Fibroblast of gingiva (primary cell): ENCODE measurements at regions not wholly inside any gene's neighbourhood (a gene's known extent, or its start where the extent isn't known, plus 50 kb on each side); places are given as distances from the start of the nearest gene placed in this dataset.
"Not testable (repeated sequence)": the region's sequence is repeated elsewhere in the genome, so short reads cannot be mapped to it uniquely, and the experiment has no call there.

ENCODE experiments used
- DNase-seq: peaks from one replicate; pipeline ENCODE4 v3.0.0-alpha.2; 2011; ENCODE audit warnings: low read depth

GRCh38 chr7:156014808-156015207 lies 202.5 kb upstream of the SHH start:
- no peak for DNase-seq

DNA sequence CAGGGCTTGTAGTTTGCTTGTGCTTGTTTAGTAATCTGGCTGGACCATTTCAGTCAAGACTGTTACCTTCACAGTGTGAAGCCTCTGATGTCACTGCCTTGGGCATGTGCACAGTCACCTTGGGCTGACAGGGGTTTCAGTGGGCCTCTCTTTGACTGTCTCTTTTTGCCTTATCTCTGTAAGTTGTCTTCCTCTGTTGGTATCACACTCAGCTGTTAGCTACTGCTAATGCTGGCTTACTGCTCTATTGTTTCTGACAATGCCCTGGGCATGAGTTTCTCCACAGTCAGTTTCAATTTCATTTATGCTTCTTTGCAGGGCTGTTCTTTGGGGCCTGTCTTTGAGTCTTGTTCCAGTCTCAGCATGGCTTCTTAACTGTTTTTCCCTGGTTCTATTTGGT lies 201.9 kb upstream of the SHH start:
- DNase-seq: no peak

DNA sequence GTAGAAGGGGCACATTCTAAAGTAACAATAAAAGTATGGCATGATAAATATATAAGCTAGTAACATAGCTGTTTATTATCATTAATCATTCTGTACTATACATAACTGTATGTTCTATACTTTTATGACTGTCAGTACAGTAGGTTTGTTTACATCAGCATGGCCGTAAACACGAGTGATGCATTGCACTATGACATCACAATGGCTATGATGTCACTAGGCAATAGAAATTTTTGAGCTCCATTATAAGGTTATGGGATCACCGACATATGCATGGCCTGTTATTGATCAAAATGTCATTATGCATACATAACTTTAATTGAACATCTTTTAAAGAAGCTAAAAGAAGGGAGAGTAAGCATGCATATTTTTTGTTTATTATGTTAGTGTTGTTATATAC lies 200.1 kb upstream of the SHH start:
- DNase-seq: no peak

GRCh38 chr7:156009569-156009968 lies 197.3 kb upstream of the SHH start:
- no peak for DNase-seq

DNA sequence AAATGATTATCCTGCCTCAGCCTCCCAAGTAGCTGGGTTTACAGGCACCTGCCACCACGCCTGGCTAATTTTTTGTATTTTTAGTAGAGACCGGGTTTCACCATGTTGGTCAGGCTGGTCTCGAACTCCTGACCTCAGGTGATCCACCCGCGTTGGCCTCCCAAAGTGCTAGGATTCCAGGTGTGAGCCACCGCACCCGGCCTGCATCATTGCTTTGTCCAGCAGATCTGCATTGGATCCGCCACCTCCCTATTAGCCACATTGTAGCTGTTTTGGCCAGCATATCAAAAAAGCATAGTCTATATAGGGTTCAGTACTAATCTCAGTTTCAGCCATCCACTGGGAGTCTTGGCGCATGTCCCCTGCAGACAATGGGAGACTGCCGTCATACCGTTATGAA lies 194.6 kb upstream of the SHH start:
- DNase-seq: not testable (repeated sequence)

- no peak for DNase-seq
These were observed 193.8 kb upstream of the SHH start for GRCh38 chr7:156006024-156006423.

- DNase-seq: no peak
These were observed 193.0 kb upstream of the SHH start for GRCh38 chr7:156005202-156005691.

- DNase-seq: no peak
These were observed 192.3 kb upstream of the SHH start for GRCh38 chr7:156004265-156005201.

- no peak for DNase-seq
These were observed 191.2 kb upstream of the SHH start for GRCh38 chr7:156003220-156004162.

DNA sequence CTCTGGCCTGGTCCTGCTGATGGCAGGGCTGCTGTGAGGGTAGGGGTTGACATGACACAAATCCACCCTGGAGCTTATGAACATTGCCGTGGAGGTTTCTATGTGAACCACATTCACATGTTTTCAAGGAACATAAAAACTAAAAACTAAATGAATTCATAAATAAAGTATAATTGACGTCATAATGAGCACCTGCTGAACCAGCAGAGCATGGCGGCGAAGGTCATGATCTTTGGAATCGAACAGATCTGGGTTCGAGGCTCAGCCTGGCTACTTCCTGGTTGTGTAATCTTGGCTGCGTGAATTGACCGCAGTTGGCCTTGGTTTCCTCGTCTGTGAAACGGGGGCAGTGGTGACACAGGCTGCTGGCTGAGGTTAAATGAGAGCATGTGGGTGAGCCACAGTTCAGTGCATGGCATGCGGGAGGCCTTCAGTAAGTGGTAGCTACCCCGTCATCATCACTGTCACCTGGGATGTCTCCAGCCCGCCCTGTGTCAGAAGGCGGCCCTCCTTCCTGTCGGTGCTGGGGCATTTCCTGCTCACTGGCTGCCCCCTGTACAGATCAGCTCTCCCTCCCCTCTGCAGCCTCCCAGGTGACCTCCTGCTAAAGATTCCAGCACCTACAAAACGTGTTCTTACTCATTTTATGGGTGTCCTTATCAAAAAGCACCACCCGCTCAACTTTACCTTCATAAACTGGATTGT lies 190.3 kb upstream of the SHH start:
- no peak for DNase-seq

DNA sequence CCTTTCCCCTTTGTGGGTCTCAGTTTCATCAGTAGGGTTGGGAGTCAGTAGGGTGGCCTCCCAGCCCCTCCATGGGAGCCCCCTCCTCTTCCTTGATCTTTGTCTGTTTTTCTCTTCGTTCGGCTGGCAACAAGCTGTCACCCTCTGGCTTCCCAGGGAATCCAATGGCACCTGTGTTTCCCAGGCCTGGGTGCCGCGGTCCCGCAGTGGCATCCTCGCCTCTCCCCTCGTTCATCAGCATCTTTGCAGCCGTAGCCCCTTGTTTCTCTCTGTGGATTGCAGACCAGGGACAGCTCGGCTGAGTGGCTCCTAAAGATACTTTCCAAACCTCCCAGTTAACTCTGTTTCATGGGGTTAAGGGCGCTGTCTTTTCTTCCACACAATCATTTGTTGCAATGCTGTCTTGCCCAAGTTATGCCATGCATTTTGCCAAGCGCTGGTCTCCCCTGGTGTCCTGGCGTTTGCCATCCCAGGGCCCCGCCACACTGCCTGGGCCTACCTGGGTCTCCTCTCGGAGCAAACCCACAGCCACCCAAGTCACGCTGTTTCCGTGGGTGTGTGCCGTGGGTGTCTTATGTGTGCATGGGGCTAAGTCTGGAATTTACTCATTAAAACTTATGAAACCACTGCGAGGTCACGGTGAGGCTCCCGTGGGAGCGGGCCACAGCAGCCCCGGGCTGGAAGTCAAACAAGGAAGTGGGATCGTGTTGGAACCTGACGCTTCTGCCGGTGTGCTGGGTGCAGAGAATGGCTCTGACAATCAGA lies 189.4 kb upstream of the SHH start:
- no peak for DNase-seq

DNA sequence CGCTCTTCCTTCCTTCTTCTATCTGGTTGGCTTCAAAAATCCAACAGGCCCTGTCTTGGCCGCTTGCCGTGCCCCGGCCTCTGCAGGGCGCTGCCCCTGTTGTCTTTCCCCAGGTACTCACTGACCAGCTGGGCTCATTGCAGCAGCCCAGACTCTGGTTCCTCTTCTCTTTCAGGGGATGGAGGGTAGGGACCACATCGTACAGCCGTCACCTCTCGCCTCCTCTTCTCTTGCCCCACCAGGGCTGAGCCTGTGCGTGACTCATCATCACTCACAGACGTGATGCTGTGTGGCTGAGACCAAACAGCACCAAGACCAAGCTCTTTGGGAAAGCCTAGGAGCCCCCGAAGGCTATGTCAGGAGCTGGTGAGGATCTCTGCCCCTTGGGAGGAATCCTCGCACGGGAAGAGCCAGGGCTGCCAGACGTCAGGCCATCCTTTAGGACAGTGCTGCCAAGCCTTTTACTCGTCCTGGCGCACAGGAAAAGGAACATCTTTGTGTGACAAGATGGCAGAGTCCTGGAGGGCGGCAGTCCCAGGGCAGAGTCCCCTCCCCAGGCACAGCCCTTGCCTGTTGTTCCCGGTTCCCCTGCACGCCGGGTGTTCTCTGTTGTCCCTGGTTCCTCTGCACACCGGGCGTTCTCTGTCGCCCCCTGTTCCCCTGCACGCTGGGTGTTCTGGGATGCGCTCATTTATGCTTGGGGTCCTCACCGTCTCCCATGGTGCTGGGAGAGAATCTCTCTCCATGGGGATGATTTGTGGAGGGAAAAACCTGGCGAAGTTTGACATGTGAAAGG lies 188.5 kb upstream of the SHH start:
- no peak for DNase-seq

- DNase-seq: no peak
These were observed 187.6 kb upstream of the SHH start for GRCh38 chr7:155999631-156000489.

- DNase-seq: no peak
These were observed 186.7 kb upstream of the SHH start for GRCh38 chr7:155998766-155999630.

- no peak for DNase-seq
These were observed 186.0 kb upstream of the SHH start for GRCh38 chr7:155998328-155998691.

GRCh38 chr7:155997431-155998327 lies 185.4 kb upstream of the SHH start:
- no peak for DNase-seq

- no peak for DNase-seq
These were observed 184.5 kb upstream of the SHH start for GRCh38 chr7:155996718-155997280.
